C4-2B (cell line): ENCODE measurements at regions not wholly inside any gene's neighbourhood (a gene's known extent, or its start where the extent isn't known, plus 50 kb on each side); places are given as distances from the start of the nearest gene placed in this dataset.

ENCODE experiments used
- ZFX ChIP-seq: fragments of 450-650 bp; IDR thresholded peaks from 2 replicates; pipeline ENCODE4 v1.6.1; 2017
- TF ChIP-seq, protein P1 (sequence below): fragments of 450-650 bp; conservative IDR thresholded peaks from 2 replicates; pipeline ENCODE4 v1.5.1; 2017; ENCODE audit warnings: mild to moderate bottlenecking

DNA sequence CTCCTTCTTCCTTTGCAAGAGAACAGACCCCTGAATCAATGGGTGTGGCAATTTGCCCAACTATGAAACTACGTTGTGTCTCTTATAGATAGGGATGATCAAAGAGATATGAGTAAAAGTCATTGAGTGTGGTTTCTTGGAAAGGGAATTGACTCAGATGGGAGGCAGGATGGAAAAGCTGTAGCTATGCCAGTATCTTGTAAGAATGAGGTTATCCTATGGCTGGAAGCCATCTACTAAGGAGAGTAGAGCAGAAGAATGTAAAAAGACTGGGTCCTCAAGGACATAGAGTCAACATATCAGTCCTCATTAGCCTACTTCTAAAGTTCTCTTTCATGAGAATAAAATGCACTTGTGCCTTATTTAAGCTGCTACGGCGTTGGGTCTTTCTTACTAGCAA is 78.9 kb upstream of the POU2AF2 start:
- TF ChIP-seq, protein P1, sequence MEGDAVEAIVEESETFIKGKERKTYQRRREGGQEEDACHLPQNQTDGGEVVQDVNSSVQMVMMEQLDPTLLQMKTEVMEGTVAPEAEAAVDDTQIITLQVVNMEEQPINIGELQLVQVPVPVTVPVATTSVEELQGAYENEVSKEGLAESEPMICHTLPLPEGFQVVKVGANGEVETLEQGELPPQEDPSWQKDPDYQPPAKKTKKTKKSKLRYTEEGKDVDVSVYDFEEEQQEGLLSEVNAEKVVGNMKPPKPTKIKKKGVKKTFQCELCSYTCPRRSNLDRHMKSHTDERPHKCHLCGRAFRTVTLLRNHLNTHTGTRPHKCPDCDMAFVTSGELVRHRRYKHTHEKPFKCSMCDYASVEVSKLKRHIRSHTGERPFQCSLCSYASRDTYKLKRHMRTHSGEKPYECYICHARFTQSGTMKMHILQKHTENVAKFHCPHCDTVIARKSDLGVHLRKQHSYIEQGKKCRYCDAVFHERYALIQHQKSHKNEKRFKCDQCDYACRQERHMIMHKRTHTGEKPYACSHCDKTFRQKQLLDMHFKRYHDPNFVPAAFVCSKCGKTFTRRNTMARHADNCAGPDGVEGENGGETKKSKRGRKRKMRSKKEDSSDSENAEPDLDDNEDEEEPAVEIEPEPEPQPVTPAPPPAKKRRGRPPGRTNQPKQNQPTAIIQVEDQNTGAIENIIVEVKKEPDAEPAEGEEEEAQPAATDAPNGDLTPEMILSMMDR = no peak
- TF ChIP-seq ZFX = no peak
